Coronary artery (tissue), 2 donors: ENCODE measurements at regions not wholly inside any gene's neighbourhood (a gene's known extent, or its start where the extent isn't known, plus 50 kb on each side); places are given as distances from the start of the nearest gene placed in this dataset.
A peak's percentile ranks its signal among the peaks of the same experiment; 100 is the strongest.

Source experiments
- DNase-seq: peaks from one replicate; pipeline ENCODE4 v3.0.0-alpha.2; 2017; ENCODE audit warnings: low spot score
- H3K27ac ChIP-seq, 2 donors: fragments of 200-600 bp; sonication (generic); one replicate each; pipeline ENCODE4 v1.5.1; 2016 to 2019
- H3K4me3 ChIP-seq: fragments of 200-600 bp; sonication (generic); 2 replicates; pipeline ENCODE4 v1.5.1; 2016; ENCODE audit warnings: mild to moderate bottlenecking, moderate library complexity
- CTCF ChIP-seq: fragments of 200-600 bp; sonication (generic); IDR thresholded peaks from one replicate; pipeline ENCODE4 v1.5.1; 2019; ENCODE audit warnings: antibody characterized with exemption

- peak; percentile 73 for DNase-seq
- H3K27ac ChIP-seq, result peak overlapping the region; percentile 92 to 94
- H3K4me3 ChIP-seq, result peak overlapping the region; percentile 31
- TF ChIP-seq CTCF, result no peak
Observed at GRCh38 chr11:19597876-19598275, 114.8 kb upstream of the NAV2 start.

GRCh38 chr11:19597206-19597605 is 115.4 kb upstream of the NAV2 start:
- peak; percentile 33 for DNase-seq
- no peak for TF ChIP-seq CTCF
- Histone ChIP-seq H3K4me3 (peak overlapping the region; percentile 53), H3K27ac (peak overlapping the region; percentile 92 to 94)

- H3K4me3 ChIP-seq, result peak overlapping the region; percentile 53
- DNase-seq, result peak; percentile 96
- H3K27ac ChIP-seq, result peak overlapping the region; percentile 92 to 94
- no peak for TF ChIP-seq CTCF
Observed at GRCh38 chr11:19595840-19596751, 116.5 kb upstream of the NAV2 start.

DNA sequence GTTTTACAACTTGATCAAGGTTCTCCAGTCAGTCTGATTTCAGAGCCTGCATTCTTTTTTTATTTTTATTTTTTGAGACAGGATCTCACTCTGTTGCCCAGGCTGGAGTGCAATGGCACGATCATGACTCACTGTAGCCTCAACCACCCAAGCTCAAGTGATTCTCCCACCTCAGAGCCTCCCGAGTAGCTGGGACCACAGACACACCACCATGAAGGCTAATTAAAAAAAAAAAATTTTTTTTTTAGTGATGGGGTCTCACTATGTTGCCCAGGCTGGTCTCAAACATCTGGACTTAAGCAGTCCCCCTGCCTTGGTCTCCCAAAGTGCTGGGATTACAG is 117.2 kb upstream of the NAV2 start:
- Histone ChIP-seq H3K27ac (peak overlapping the region; percentile 92 to 94), H3K4me3 (no peak overlapping the region)
- TF ChIP-seq CTCF, result no peak
- peak; percentile 68 for DNase-seq

DNA sequence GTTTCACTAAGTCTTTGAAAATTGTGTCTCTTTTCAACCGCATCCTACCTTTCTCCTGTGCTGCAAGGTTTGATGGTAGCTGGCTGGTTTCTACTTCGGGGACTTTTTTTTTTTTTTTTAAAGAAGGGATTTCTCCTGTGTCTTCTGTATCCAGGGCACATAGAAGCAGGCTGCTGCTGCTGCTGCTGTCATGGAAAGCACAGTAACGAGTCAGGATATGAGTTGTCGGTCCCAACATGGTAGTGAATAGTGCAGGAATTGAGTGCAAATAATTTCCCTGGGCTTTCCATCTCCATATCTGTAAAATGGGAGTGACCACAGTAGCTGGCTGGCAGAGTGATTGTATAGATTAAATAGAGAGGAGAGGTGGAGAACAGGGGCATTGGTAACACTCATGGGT is 118.3 kb upstream of the NAV2 start:
- no peak for TF ChIP-seq CTCF
- peak; percentile 8 for DNase-seq
- Histone ChIP-seq H3K4me3 (no peak overlapping the region), H3K27ac (no peak overlapping the region)

- no peak overlapping the region for H3K27ac ChIP-seq
- TF ChIP-seq CTCF, result no peak
- H3K4me3 ChIP-seq, result no peak overlapping the region
- peak; percentile 11 for DNase-seq
Observed at GRCh38 chr11:19592842-19593241, 119.8 kb upstream of the NAV2 start.
